ENCODE measurements at regions not wholly inside any gene's neighbourhood (a gene's known extent, or its start where the extent isn't known, plus 50 kb on each side); places are given as distances from the start of the nearest gene placed in this dataset.

DNA sequence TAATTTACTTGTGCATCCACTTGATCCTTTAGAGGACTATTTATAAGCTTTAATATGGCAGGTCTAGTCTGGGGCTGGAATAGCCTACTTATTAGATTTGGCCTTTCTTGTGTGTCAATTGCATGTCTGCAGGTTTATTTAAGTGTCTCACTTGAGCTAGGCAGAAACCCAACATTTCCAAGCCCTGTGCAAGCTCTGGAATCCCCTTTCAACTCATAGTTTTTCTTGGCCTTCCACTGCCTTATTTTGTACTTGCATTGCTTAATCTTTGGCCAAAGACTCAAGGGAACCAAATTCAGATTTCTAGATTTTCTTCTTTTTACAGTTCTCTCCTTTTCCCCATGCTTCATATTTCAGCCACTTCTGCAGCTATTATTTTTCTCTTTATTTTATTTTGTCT is 102.4 kb upstream of the RFX3 start:
- Histone ChIP-seq H4K20me1 (ENCODE audit: insufficient read depth) (no peaks in the 10 kb centered on the region), H3K4me2 (ENCODE audit: low read length) (no peak overlapping the region), H3K4me3 (replicated peaks in 1 of 2; ENCODE audit: low read depth in 1 of 2, low read length in 2 of 2) (no peak overlapping the region), H3K9ac (ENCODE audit: low read length) (no peak overlapping the region), H3K27me3 (ENCODE audit: insufficient read depth, low read length) (no peaks in the 10 kb centered on the region), H2AFZ (ENCODE audit: low read depth, low read length, poor library complexity, severe bottlenecking) (no peak overlapping the region), H3K9me2 (ENCODE audit: insufficient read depth) (no peaks in the 10 kb centered on the region), H3K27ac (ENCODE audit: low read depth, low read length) (no peak overlapping the region), H3K79me2 (ENCODE audit: insufficient read depth, low read length) (no peaks in the 10 kb centered on the region), H3K36me3 (ENCODE audit: control insufficient read depth in 1 of 2, insufficient read depth in 2 of 2, low read length in 2 of 2) (no peaks in the 10 kb centered on the region), H3K4me1 (ENCODE audit: control insufficient read depth in 1 of 2, insufficient read depth in 2 of 2, low read length in 2 of 2) (no peaks in the 10 kb centered on the region), H3K9me3 (ENCODE audit: control insufficient read depth in 1 of 2, insufficient read depth in 1 of 2, low read depth in 1 of 2, low read length in 2 of 2) (no peaks in the 10 kb centered on the region)
- ATAC-seq, result no peak
- no TSS peak for BruUV-seq (replicated peaks)
- no peak for DNase-seq (ENCODE audit: low read depth, low spot score)
- intact Hi-C loops (cut with micrococcal nuclease), result no loop called here
- POLR2A ChIA-PET, result no interaction called here
- TF ChIP-seq JUND (IDR thresholded peaks at IDR 0.05) (no peak), SRF (IDR thresholded peaks at IDR 0.05; ENCODE audit: low read depth) (no peak), POLR2AphosphoS5 (IDR thresholded peaks at IDR 0.05; ENCODE audit: low read depth, low read length) (no peak), EGR1 (IDR thresholded peaks at IDR 0.05; ENCODE audit: low read depth) (no peak), TCF7L2 (IDR thresholded peaks at IDR 0.05; ENCODE audit: borderline replicate concordance, extremely low read depth, insufficient read depth, insufficient read length) (no peak), CEBPB (IDR thresholded peaks at IDR 0.05; ENCODE audit: low read depth) (no peak), POLR2A (IDR thresholded peaks at IDR 0.05; ENCODE audit: borderline replicate concordance, extremely low read depth, insufficient read depth, insufficient read length) (no peak), ZFX (IDR thresholded peaks at IDR 0.05) (no peak), ELF1 (IDR thresholded peaks at IDR 0.05; ENCODE audit: borderline replicate concordance, low read depth) (no peak), SIN3A (IDR thresholded peaks at IDR 0.05; ENCODE audit: low read depth) (no peak), FOSL1 (IDR thresholded peaks at IDR 0.05; ENCODE audit: low read depth) (no peak)
- TF ChIP-seq, protein P1, sequence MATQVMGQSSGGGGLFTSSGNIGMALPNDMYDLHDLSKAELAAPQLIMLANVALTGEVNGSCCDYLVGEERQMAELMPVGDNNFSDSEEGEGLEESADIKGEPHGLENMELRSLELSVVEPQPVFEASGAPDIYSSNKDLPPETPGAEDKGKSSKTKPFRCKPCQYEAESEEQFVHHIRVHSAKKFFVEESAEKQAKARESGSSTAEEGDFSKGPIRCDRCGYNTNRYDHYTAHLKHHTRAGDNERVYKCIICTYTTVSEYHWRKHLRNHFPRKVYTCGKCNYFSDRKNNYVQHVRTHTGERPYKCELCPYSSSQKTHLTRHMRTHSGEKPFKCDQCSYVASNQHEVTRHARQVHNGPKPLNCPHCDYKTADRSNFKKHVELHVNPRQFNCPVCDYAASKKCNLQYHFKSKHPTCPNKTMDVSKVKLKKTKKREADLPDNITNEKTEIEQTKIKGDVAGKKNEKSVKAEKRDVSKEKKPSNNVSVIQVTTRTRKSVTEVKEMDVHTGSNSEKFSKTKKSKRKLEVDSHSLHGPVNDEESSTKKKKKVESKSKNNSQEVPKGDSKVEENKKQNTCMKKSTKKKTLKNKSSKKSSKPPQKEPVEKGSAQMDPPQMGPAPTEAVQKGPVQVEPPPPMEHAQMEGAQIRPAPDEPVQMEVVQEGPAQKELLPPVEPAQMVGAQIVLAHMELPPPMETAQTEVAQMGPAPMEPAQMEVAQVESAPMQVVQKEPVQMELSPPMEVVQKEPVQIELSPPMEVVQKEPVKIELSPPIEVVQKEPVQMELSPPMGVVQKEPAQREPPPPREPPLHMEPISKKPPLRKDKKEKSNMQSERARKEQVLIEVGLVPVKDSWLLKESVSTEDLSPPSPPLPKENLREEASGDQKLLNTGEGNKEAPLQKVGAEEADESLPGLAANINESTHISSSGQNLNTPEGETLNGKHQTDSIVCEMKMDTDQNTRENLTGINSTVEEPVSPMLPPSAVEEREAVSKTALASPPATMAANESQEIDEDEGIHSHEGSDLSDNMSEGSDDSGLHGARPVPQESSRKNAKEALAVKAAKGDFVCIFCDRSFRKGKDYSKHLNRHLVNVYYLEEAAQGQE (IDR thresholded peaks at IDR 0.05; ENCODE audit: low read depth), result no peak
- TF ChIP-seq, protein P2, sequence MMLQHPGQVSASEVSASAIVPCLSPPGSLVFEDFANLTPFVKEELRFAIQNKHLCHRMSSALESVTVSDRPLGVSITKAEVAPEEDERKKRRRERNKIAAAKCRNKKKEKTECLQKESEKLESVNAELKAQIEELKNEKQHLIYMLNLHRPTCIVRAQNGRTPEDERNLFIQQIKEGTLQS (IDR thresholded peaks at IDR 0.05), result no peak
- CTCF ChIA-PET, result no interaction called here
- RAD21 ChIA-PET (ENCODE audit: low non-redundant PET in 1 of 2, low total read pairs in 2 of 2, uncharacterized antibody in 2 of 2, unreplicated experiment in 2 of 2), result no interaction called here
